GM12878 (cell line): ENCODE measurements at regions not wholly inside any gene's neighbourhood (a gene's known extent, or its start where the extent isn't known, plus 50 kb on each side); places are given as distances from the start of the nearest gene placed in this dataset.

Source experiments
- ATAC-seq: fragments of 200-7000 bp; cut with Tn5 transposase; 3 replicates; pipeline ENCODE4 v1.9.1; 2020; ENCODE audit warnings: mild to moderate bottlenecking, moderate library complexity
- BruUV-seq: library from RNA; stranded (reverse); fragments of 400-500 nt; replicated peaks from 2 replicates; lab custom pipeline; 2021; lab: Mats Ljungman, UMichigan
- CTCF ChIA-PET: fragments of 300-600 bp; sonication (Branson Sonifier 250); formaldehyde crosslinking; extraction: SDS; loops from one replicate; lab custom pipeline; 2021; ENCODE audit warnings: inconsistent platforms; lab: Yijun Ruan, JAX
- POLR2A ChIA-PET: fragments of 350-600 bp; formaldehyde crosslinking; extraction: SDS; loops from one replicate; lab custom pipeline; 2021; ENCODE audit warnings: inconsistent platforms; lab: Charles Lee
- RAD21 ChIA-PET: fragments of 300-600 bp; sonication (Branson Sonifier 250); formaldehyde crosslinking; loops from one replicate; lab custom pipeline; 2023; ENCODE audit warnings: antibody characterized with exemption; ENCODE audit not compliant: unreplicated experiment; lab: Charles Lee
- SMC1A ChIA-PET: fragments of 300-600 bp; sonication (Branson Sonifier 250); formaldehyde crosslinking; loops from one replicate; lab custom pipeline; 2023; ENCODE audit not compliant: unreplicated experiment, uncharacterized antibody; lab: Charles Lee
- DNase-seq: peaks from one replicate; pipeline ENCODE4 v3.0.0-alpha.2; 2011; ENCODE audit warnings: low read depth, low spot score
- FAIRE-seq: peaks from 3 replicates; lab custom pipeline; 2011; peaks lifted over from hg19 to GRCh38; lab: Jason Lieb, UNC
- H2AFZ ChIP-seq: 2 replicates; pipeline ENCODE4 v1.6.0; 2011; ENCODE audit warnings: low read depth, low read length, control low read depth; ENCODE audit not compliant: control insufficient read depth
- H3K27ac ChIP-seq: 2 replicates; pipeline ENCODE4 v1.5.1; 2011; ENCODE audit warnings: control low read depth; ENCODE audit not compliant: control insufficient read depth, insufficient read depth
- H3K27me3 ChIP-seq, 2 experiments: replicated peaks in 1 of 2; 2 replicates each; pipeline versions ENCODE4 v1.6.0 to v1.6.1; 2011; ENCODE audit warnings: low read length in 1 of 2; ENCODE audit not compliant: control insufficient read depth in 2 of 2, insufficient read depth in 2 of 2
- H3K36me3 ChIP-seq, 2 experiments: 2 replicates each; pipeline ENCODE4 v1.5.1; 2011; ENCODE audit warnings: low read length in 1 of 2; ENCODE audit not compliant: control insufficient read depth in 2 of 2, insufficient read depth in 2 of 2
- H3K4me1 ChIP-seq: 2 replicates; pipeline ENCODE4 v1.6.1; 2011; ENCODE audit warnings: mild to moderate bottlenecking, low read length, moderate library complexity, mixed read lengths; ENCODE audit not compliant: control insufficient read depth, insufficient read depth
- H3K4me2 ChIP-seq: 2 replicates; pipeline ENCODE4 v1.6.0; 2011; ENCODE audit warnings: control low read depth; ENCODE audit not compliant: control insufficient read depth, insufficient read depth
- H3K4me3 ChIP-seq: fragments of 200-600 bp; sonication (generic); 2 replicates; pipeline ENCODE4 v1.5.1; 2016
- H3K79me2 ChIP-seq: 2 replicates; pipeline ENCODE4 v1.6.0; 2011; ENCODE audit warnings: low read length; ENCODE audit not compliant: control insufficient read depth, insufficient read depth
- H3K9ac ChIP-seq: 2 replicates; pipeline ENCODE4 v1.8.0; 2011; ENCODE audit warnings: low read length, control low read depth, mixed read lengths; ENCODE audit not compliant: control insufficient read depth, insufficient read depth
- H3K9me3 ChIP-seq: replicated peaks from 3 replicates; pipeline ENCODE4 v1.5.1; 2011; ENCODE audit warnings: mild to moderate bottlenecking, low read length; ENCODE audit not compliant: control insufficient read depth, insufficient read depth
- H4K20me1 ChIP-seq: 2 replicates; pipeline ENCODE4 v1.6.0; 2011; ENCODE audit not compliant: control insufficient read depth, insufficient read depth
- ATF2 ChIP-seq: IDR thresholded peaks from 2 replicates; pipeline ENCODE4 v1.6.1; 2012; ENCODE audit warnings: low read length, inconsistent platforms
- CEBPB ChIP-seq, 2 experiments: fragments of 150-350 bp in 1 of 2; IDR thresholded peaks; 2 replicates each; pipeline ENCODE4 v1.6.1; 2012 to 2014; ENCODE audit warnings: low read depth in 2 of 2, low read length in 2 of 2, borderline replicate concordance in 1 of 2, inconsistent platforms in 1 of 2
- EGR1 ChIP-seq, 2 experiments: IDR thresholded peaks; 1 replicate in 1 of 2; 2 replicates in 1 of 2; pipeline ENCODE4 v1.6.1; 2011 to 2012; ENCODE audit warnings: low read depth in 2 of 2, low read length in 2 of 2, borderline replicate concordance in 1 of 2, mild to moderate bottlenecking in 1 of 2, moderate library complexity in 1 of 2
- GABPA ChIP-seq: IDR thresholded peaks from 2 replicates; pipeline ENCODE4 v1.6.1; 2014; ENCODE audit warnings: antibody characterized with exemption, low read depth, mild to moderate bottlenecking, inconsistent platforms
- HDAC2 ChIP-seq: fragments of 200-600 bp; sonication (generic); IDR thresholded peaks from 2 replicates; pipeline ENCODE4 v1.6.1; 2017
- HDAC6 ChIP-seq: fragments of 200-600 bp; sonication (generic); IDR thresholded peaks from one replicate; pipeline ENCODE4 v1.8.0; 2017; ENCODE audit warnings: antibody characterized with exemption; ENCODE audit not compliant: unreplicated experiment
- RELB ChIP-seq: fragments of 450-650 bp; IDR thresholded peaks from 2 replicates; pipeline ENCODE4 v1.6.1; 2017; ENCODE audit warnings: low read depth, mild to moderate bottlenecking, moderate library complexity
- ZBED1 ChIP-seq: IDR thresholded peaks from 2 replicates; pipeline ENCODE4 v1.6.1; 2016; ENCODE audit warnings: borderline replicate concordance
- WGBS: methylation state at CpG from one replicate; pipeline ENCODE4 v1.1.6; 2016; ENCODE audit warnings: low lambda C conversion rate; ENCODE audit not compliant: insufficient replicate concordance, insufficient coverage; ENCODE audit errors: missing lambda C conversion rate; 5-methylcytosine and 5-hydroxymethylcytosine counted together
- in situ Hi-C: fragments of 300-500 bp; cut with MboI; formaldehyde crosslinking; loops from 9 replicates; pipeline ENCODE4 v1.14.3; 2018; ENCODE audit warnings: mixed read lengths
- intact Hi-C: fragments of 100-400 bp; cut with micrococcal nuclease; formaldehyde crosslinking; loops from one replicate; pipeline ENCODE4 v1.14.2; 2022; ENCODE audit not compliant: unreplicated experiment

- SMC1A ChIA-PET: no interaction called here
- Histone ChIP-seq H3K27me3 (no peaks in the 10 kb centered on the region), H3K36me3 (no peaks in the 10 kb centered on the region), H2AFZ (no peak overlapping the region), H3K4me1 (no peaks in the 10 kb centered on the region), H3K4me2 (no peak overlapping the region), H4K20me1 (no peaks in the 10 kb centered on the region), H3K79me2 (no peaks in the 10 kb centered on the region), H3K9ac (no peak overlapping the region), H3K27ac (no peak overlapping the region), H3K9me3 (no peaks in the 10 kb centered on the region), H3K4me3 (no peak overlapping the region)
- FAIRE-seq (no peak), DNase-seq (no peak), ATAC-seq (no peak)
- TF ChIP-seq HDAC2: no peak
- no peak for TF ChIP-seq HDAC6
- TF ChIP-seq ATF2: no peak
- no peak for TF ChIP-seq GABPA
- TF ChIP-seq ZBED1: no peak
- TF ChIP-seq RELB: no peak
- no peak for TF ChIP-seq CEBPB (IDR thresholded peaks at IDR 0.05; ENCODE audit: borderline replicate concordance in 1 of 2, low read depth in 2 of 2, low read length in 2 of 2)
- TF ChIP-seq EGR1 (IDR thresholded peaks at IDR 0.05; ENCODE audit: borderline replicate concordance in 1 of 2, low read depth in 2 of 2, low read length in 2 of 2): no peak
- no TSS peak for BruUV-seq
- in situ Hi-C loops: no loop called here
- CTCF ChIA-PET: no interaction called here
- 33% methylated on average over 3 of the region's 3 CpGs for WGBS
- RAD21 ChIA-PET: no interaction called here
- intact Hi-C loops: no loop called here
- POLR2A ChIA-PET: no interaction called here
Measured at GRCh38 chr21:18168108-18168507, 76.5 kb upstream of the CHODL start.
